Activated gamma-delta T cell (primary cell): ENCODE measurements at regions not wholly inside any gene's neighbourhood (a gene's known extent, or its start where the extent isn't known, plus 50 kb on each side); places are given as distances from the start of the nearest gene placed in this dataset.
"Not testable (repeated sequence)": the region's sequence is repeated elsewhere in the genome, so short reads cannot be mapped to it uniquely, and the experiment has no call there.

Experiments
- DNase-seq: peaks from one replicate; lab custom pipeline; 2025; lab: John Stamatoyannopoulos, UW

DNA sequence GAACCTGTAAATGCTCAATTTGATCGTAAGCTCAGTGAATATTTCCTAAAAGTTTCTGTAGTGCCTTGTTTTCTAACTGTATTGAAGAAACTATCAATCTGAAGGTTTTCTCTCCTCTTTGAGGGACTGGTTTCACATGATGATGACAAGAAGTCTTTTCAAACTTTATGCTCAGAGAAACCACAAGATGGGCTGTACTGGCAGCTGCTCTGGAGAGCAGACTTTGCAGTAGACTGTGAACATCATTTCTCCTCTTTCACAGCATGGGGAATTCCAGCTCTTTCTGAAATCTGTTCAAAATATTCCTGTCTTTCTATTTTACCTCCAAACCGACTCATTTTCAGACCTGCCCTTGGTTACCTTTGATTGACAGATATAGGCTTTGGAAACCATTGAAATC is 194.4 kb downstream of the IZUMO3 start:
- DNase-seq, result no peak

DNA sequence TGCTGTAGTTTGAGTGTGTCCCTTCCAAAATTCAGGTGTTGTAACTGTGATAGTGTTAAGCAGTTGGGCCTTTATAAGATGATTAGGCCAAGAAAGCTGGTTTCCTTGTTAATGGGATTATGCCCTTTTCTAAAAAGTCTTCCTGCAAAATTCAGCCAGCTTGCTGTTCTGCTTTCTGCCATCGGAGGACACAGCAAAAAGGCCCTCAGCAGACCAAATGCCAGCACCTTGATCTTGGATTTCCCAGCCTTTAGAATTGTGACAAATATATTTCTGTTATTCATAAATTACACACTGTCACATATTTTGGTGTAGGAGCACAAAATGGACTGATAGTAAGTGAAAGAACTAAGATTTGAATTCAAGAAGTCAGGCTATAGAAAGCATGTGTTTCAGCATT is 203.2 kb downstream of the IZUMO3 start:
- no peak for DNase-seq

DNA sequence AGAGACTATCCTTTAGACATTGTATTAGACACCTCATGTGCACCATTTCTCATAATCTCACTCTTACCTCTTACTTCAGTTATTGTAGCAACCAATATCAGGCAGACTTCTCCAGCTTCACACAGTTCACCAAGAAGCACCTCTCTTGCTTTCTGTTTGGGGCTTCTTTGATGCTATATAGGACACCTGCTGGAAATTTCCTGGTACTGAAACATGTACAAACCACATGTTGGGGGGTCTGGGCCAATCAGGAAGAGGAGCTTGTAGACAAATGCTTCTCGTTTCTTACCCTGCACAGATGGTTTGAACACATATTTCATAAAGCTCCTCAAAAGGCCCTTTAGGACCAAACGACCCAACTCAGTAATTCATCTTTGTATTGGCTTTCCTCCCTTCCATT is 212.1 kb downstream of the IZUMO3 start:
- no peak for DNase-seq

DNA sequence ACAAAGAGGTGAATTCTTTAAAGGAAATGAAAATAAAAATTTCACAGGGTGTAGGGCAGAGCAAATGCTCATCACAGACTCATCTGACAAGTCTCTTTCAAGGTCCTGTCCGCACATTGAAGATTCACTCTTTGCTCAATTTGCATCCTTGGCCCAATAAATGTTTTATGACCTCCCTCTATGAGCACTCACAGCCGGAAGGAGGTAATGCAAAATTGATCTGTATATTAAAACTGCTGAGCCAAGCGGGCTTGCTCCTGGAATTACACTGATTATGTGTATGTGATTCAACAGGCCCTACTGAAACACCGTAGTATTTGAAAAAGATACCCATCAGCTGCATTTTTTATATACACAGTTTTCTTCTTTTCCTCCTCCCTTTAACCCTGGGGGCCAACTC is 246.8 kb downstream of the IZUMO3 start:
- no peak for DNase-seq

DNA sequence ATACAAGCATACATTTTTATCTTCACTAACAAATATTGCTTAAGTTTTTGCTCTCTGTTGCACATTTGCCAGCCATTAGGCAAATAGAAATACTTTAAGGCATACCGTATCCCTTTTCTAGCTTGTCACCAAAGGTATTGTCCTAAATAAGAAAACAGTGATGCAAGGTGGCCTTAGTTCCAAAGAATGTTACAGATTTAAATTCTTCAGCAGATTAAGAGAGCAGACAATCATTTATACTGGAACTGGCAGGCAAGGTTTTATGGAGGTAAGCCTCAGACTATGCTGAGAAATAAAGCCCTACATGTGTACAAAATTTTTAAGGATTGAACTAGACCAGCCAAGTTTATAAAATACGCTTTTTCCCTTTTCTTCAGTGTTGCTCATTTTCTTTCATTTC is 247.8 kb downstream of the IZUMO3 start:
- DNase-seq, result no peak

DNA sequence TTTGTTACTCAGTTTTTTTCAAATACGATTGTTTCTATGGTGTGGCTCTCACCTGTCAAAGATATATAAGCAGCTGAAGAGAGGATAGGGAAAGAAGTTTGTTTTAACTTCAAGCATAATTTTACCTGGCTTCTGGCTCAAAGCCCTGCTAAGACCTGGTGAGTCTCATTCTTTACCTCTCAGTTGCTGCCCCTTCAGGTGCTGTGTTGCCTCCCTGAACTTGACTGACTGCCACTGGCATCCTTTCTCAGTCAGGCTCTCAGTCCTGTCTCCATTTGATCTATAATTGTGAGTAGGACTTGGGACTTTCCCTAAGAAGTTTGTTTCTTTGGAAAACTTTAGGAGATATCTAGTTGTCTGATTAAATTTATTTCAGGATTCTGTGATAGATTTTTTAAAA is 249.6 kb downstream of the IZUMO3 start:
- DNase-seq, result no peak

DNA sequence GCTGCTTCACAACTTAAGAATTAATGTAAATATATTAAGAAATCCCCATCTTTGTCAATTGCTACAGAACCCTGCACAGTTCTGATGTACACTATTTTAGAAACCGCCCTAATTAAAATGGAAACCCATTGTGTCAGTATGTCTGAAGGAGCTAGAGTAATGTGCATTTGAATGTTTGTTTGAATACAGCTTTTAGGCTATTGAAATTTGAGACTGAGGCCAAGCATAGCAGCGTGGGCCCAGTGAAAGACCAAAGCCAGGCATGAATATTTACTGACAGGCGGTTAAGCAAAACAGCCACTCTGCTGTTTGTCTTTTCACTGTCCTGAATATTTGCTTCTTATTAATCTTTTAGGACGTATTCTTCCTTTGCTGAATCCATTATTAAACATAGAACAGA is 252.3 kb downstream of the IZUMO3 start:
- DNase-seq, result no peak

DNA sequence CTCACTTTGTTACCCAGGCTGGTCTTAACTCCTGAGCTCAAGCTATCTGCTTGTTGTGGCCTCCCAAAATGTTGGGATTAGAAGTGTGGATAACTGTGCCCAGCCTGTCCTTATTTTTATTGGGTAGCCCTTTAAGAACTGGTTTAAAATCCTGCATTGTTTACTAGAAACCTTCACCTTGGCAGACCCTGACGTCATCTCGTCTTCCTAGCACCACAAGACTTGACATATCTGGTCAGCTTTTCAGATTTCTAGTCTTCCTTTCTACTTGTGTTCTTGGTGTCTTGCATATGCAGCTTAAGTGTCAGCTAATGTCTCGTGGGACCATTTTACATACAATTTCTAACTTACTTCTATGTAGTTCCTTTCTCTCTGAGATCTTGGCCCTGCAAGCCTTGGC is 258.9 kb downstream of the IZUMO3 start:
- DNase-seq, result no peak

DNA sequence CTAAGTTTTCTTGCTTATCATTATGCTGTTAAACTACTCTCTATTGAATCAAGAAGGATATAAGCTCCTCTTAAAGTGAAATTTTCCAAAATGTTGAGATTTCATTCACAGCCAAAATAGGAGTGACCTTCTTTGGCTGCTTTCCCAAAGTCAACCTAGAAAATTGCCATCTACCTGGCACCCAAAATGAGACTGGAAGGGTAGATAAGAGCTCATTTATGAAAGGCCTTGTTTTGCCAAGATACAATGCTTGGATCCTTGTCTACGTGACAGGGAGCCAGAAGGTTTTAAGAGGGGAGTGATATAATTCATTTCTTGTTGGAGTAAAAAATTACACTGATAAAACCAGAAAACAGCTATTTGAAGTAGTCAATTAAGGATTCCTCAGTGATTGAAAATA is 287.1 kb downstream of the IZUMO3 start:
- no peak for DNase-seq

DNA sequence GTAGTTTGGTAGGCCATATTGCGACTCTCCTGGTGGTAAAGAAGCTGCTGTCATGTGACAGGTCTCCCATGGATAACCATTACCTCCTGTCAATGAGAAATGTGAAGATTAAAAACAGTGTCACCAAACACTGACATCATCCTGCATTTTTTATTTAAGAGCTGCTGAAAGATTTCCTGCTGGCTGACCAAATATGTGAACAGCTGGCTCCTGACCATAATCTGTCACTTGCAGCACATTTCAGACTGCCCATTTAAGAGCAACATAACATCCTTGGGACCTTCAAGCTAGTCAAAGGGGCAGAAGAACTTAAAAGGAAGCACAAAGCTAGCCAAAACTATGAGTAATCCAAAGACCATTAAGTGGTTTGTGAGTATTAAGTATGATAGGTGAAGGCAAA is 288.0 kb downstream of the IZUMO3 start:
- DNase-seq, result no peak

DNA sequence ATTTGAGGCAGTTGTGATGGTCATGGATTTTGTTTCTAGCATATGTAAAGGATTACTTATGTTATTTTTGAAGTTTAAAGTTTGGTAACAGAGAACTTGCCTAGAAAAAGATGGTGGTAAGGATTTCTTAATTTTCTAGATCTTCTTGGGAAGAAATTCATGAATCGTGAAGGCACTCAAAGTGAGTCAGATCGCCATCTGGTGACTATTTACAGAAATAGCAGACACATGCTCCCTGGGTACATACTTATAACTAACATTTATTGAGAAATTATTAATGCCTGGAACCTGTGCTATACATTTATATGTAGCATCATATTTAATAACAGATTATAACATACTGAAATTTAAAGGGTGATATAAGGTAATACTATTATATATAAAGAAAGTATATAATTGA is 299.7 kb downstream of the IZUMO3 start:
- DNase-seq, result no peak

DNA sequence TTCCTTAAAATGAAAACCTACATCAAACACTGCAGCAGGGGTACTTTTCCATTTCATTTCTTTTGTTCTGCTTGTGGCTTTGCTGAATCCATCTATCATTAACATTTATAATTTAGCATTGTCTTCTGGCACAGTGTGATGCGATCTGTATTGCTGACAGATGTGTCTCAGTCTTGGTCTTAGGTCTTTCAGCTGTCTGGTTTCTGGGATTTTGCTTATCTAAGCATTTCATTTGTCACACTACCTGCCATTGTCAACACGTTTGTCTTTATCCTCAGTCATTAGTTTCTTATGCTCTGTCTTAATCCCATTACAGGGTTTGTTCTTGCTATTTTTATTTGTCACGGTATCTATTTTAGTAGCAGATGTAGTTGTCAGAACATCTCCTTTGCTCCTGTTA is 303.1 kb downstream of the IZUMO3 start:
- DNase-seq, result no peak

DNA sequence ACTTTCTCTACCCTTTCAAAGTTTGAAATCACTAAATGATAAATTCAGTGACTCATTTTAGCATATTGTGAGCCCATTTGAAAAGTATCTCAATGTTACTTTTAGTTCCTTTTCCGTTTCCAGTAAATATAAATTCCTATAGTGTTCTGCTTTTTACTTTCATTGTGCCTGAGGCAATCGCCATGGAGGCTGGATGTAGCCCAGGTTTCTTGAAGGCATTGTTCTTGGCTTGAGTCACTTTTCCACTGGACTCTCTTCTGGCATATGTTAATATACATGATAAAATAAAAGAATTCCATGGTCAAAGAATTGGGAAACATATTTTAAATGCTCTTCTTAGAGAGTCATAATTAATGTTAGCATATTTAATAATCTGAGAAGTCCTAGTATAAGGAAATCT is 327.0 kb downstream of the IZUMO3 start:
- no peak for DNase-seq

DNA sequence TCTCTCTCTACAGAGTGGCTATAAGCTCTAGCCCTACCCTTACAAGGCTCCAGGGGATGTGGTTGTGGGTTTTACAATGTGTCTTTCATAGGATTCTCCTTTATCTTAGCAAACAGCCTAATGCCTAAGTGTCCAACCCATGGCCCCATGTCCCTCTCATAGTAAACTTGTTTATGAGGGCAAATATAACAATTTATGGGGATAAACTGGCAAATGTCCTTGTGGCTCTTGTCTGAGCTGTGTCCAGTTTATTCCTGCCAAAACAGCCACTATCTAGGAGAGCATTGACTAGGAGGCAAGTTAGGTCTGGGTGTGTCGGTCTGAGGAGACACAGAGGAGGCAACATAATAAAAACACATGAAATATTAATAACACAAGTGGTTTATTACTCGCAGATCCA is 335.1 kb downstream of the IZUMO3 start:
- DNase-seq, result no peak

DNA sequence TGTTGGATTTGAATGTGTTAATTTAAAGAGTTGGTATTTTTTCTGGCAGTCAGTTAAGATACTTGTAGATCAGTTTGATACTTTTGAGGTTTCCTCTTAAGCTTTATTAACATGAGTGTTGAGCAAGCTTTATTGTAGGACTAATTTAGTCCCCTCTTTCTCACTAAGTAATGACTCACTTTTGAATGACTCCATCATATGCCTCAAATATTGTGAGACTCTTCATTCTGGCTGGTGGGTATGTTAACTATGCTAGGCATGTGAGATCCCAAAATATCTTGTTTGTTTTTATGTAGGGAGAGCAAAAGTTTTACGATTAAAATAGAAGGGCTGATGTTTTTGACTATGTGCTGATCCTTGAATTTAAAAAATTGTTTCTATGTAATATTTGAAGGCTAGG is 355.7 kb downstream of the IZUMO3 start:
- no peak for DNase-seq

DNA sequence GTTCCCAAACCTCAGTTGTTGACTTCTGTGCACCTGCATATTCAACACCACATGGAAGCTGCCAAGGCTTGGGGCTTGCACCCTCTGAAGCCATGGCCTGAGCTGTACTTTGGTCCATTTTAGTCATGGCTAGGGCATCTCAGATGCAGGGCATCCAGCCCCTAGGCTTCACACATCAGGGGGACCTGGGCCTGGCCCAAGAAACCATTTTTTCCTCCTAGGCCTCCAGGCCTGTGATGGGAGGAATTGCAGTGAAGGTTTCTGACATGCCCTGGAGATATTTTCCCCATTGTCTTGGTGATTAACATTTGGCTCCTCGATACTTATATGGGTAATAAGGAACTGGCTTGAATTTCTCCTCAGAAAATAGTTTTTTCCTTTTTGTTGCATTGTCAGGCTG is 354.5 kb upstream of the ELAVL2 start:
- DNase-seq, result not testable (repeated sequence)

DNA sequence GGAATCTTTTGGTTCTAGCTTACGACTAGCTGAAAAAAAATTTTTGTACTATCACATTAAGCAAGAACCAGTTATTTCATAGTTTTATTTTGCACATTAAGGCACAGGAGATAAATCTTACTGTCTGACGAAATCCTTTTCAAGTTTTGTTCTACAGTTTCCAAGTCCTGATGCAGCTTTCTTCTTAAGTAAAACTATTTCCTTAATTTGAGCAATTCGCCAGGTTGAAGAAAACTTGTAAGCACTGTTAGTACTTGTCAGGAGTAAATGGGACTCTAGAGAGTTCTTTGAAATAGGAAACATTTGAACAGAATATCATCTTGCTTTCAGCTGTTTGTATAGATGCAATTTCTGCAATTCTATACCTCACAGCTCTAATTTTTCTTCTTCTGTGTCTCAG is 318.8 kb upstream of the ELAVL2 start:
- DNase-seq, result no peak

DNA sequence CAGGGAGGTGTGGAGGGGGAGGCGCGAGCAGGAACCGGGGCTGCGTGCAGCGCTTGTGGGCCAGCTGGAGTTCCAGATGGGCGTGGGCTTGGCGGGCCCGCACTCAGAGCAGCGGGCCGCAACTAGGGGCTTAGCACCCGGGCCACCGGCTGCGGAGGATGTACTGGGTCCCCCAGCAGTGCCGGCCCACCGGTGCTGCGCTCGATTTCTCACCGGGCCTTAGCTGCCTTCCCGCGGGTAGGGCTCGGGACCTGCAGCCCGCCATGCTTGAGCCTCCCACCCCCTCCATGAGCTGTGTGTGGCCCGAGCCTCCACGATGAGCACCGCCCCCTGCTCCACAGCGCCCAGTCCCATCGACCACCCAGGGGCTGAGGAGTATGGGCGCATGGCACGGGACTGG is 309.0 kb upstream of the ELAVL2 start:
- DNase-seq, result not testable (repeated sequence)

DNA sequence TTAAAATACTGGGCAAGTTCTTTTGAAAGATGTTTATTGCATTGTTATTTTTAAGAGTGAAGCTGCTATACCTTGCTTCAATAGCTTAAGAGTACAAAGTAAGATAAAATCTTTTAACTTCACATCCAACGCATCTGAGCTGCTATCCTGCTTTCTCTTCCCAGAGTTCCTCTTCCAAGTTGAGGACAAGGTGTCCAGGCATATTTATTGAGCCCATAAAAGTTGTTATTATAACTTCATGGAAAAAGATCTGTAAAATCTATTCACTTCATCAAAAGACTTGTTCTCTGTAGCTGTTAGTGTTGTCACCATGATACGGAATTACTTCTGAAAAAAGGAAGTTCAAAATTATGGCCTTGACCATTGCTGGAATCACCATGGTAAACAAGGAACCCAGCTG is 306.2 kb upstream of the ELAVL2 start:
- DNase-seq, result no peak

DNA sequence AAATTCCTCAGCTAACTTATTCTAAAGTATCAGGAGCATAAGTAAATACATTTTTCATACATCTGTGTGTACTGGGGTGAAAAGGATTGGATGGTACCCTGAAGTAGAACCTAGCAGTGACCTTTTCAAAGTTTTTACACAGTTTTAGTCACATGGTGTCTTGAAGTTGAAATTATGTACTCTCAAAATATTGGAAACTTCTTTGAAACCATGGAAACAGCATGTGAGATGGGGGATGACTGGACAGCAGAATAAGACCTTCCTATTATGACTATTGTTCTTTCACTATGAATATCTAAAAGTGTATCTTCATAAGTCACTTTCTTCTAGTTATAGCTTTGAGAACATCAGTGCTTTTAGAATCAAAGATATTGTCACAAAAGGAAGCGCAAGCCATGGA is 301.5 kb upstream of the ELAVL2 start:
- DNase-seq, result no peak

DNA sequence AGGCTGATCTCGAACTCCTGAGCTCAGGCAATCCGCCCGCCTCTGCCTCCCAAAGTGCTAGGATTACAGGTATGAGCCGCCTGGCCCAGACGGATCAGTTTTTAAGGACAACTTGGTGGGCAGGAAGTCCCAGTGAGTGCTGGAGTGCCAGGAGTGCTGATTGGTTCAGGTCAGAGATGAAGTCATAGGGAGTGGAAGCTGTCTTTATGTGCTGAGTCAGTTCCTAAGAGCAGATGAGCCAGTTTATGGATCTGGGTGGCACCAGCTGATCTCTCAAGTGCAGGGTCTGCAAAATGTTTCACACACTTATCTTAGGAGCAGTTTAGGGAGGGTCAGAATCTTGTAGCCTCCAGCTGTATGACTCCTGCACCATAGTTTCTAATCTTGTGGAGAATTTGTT is 292.1 kb upstream of the ELAVL2 start:
- no peak for DNase-seq

DNA sequence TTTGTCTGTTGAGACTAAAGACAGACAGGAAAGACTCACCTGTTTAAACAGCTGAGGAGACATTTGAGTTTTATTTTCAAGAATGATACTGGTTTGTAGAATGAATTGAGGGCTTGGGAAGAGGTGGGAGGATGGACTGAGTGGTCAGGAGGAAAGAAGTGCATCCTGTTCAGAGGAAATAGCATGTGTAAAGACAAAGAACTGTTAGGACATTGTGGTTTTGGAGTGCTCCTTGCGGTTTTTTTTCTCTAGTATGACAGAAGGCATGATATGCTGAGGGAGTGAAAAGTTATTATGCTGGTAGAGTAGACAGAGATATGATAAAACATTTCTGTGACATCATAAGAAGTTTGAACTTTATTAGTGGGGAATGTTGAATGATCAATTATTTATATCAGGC is 270.7 kb upstream of the ELAVL2 start:
- DNase-seq, result no peak

DNA sequence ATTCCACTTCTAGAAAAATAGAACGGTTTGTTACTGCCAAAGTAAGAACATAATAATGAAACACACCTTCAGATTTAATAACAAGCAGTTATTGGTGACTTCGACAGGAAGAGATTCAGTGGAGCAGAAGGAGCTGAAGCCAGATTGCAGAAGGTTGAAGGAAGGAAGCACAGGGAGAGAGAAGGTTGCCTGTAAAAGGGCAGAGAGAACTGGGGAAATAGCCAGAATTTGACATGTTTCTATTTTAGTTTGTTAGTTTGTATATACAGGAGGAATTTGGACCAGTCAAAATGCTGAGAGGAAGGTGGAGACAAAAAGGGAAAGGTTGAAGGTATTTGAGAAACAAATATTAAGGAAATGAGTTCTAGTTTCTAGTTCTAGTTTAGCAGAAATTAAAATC is 269.2 kb upstream of the ELAVL2 start:
- DNase-seq, result no peak

DNA sequence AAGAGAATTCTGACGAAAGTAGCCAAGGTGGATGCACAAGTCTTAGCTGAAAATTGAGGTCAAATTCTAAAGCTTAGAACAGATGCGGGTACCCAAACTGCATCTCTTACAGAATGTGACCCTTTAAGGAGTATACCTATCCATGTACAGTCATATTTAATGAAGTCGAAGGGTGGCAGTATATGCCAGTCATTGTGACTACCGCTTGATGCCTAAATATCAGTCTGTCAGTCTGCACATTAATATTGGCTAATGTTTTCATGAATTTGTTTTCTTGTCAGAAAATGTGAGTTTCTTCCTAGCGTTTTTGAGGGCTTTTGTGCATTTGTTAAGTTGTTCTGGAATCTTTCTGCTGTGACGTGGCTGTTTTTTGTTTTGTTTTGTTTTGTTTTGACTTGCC is 264.5 kb upstream of the ELAVL2 start:
- DNase-seq, result no peak

DNA sequence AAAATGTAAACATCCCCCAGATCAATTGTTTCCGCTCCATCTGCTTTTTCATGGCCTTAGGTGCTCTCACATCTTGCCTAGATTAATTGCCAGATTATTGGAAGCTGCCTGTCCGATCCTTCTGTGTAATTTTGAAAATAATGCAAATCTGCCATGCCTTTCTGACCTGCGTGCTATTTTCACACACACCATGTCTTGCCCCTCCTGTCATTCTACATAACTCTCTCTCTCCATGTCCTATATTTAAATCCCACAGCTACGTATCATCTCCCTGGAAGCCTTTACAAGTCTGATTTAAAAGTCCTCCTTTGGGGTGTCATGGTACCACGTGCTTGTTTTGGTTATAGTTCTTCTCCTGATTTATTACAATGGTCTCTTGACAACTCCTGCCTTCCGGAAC is 247.6 kb upstream of the ELAVL2 start:
- no peak for DNase-seq
